Omental fat pad (tissue), 3 donors: ENCODE measurements at regions not wholly inside any gene's neighbourhood (a gene's known extent, or its start where the extent isn't known, plus 50 kb on each side); places are given as distances from the start of the nearest gene placed in this dataset.

Source experiments
- ATAC-seq: fragments of 150-250 bp; one replicate; pipeline ENCODE4 v1.9.1; 2016; ENCODE audit warnings: mild to moderate bottlenecking, moderate library complexity; ENCODE audit not compliant: low FRiP score
- DNase-seq: peaks from one replicate; pipeline ENCODE4 v3.0.0-alpha.2; 2019; ENCODE audit warnings: low spot score
- CTCF ChIP-seq, 3 donors: fragments of 450-650 bp; IDR thresholded peaks; one replicate each; pipeline ENCODE4 v1.5.1; 2016 to 2017; ENCODE audit warnings: antibody characterized with exemption in 3 of 3, mild to moderate bottlenecking in 3 of 3, moderate library complexity in 2 of 3

GRCh38 chr14:53610947-53611346, 345.7 kb downstream of the BMP4 start:
- DNase-seq = no peak
- no peak for TF ChIP-seq CTCF (IDR thresholded peaks at IDR 0.05)
- ATAC-seq = no peak

- ATAC-seq (no peak), DNase-seq (no peak)
- no peak for TF ChIP-seq CTCF (IDR thresholded peaks at IDR 0.05)
Measured at GRCh38 chr14:53609009-53609408, 347.6 kb downstream of the BMP4 start.

GRCh38 chr14:53608369-53608768, 348.3 kb downstream of the BMP4 start:
- DNase-seq (no peak), ATAC-seq (no peak)
- no peak for TF ChIP-seq CTCF (IDR thresholded peaks at IDR 0.05)

- DNase-seq = no peak
- no peak for ATAC-seq
- TF ChIP-seq CTCF (IDR thresholded peaks at IDR 0.05) = no peak
Measured at GRCh38 chr14:53606203-53606602, 350.4 kb downstream of the BMP4 start.

- no peak for DNase-seq
- TF ChIP-seq CTCF (IDR thresholded peaks at IDR 0.05) = no peak
Measured at GRCh38 chr14:53605562-53605961, 351.1 kb downstream of the BMP4 start.

GRCh38 chr14:53603994-53604393, 352.6 kb downstream of the BMP4 start:
- DNase-seq (no peak), ATAC-seq (no peak)

More at GRCh38 chr14:53605562-53605961, 351.1 kb downstream of the BMP4 start:
- no peak for ATAC-seq

More at GRCh38 chr14:53603994-53604393, 352.6 kb downstream of the BMP4 start:
- TF ChIP-seq CTCF (IDR thresholded peaks at IDR 0.05) = no peak
